Hematopoietic multipotent progenitor cell treated with erythropoietin and hydrocortisone succinate and interleukin-3 and kit ligand, for 17 days (in vitro differentiated cells): ENCODE measurements at regions not wholly inside any gene's neighbourhood (a gene's known extent, or its start where the extent isn't known, plus 50 kb on each side); places are given as distances from the start of the nearest gene placed in this dataset.
"Not testable (repeated sequence)": the region's sequence is repeated elsewhere in the genome, so short reads cannot be mapped to it uniquely, and the experiment has no call there.

Source experiments
- DNase-seq: peaks from one replicate; pipeline ENCODE4 v3.0.0-alpha.2; 2015; ENCODE audit warnings: low spot score

- no peak for DNase-seq
Observed at GRCh38 chr16:35751191-35751941, 2292.0 kb downstream of the TP53TG3F start.

- DNase-seq: no peak
Observed at GRCh38 chr16:35752012-35752772, 2292.8 kb downstream of the TP53TG3F start.

- no peak for DNase-seq
Observed at GRCh38 chr16:35752773-35753558, 2293.6 kb downstream of the TP53TG3F start.

GRCh38 chr16:35753559-35754390 is 2294.4 kb downstream of the TP53TG3F start:
- no peak for DNase-seq

- no peak for DNase-seq
Observed at GRCh38 chr16:35754391-35755369, 2295.3 kb downstream of the TP53TG3F start.

- no peak for DNase-seq
Observed at GRCh38 chr16:35788381-35788780, 2329.0 kb downstream of the TP53TG3F start.

GRCh38 chr16:35792516-35793285 is 2333.3 kb downstream of the TP53TG3F start:
- no peak for DNase-seq

- no peak for DNase-seq
Observed at GRCh38 chr16:35793601-35794000, 2334.2 kb downstream of the TP53TG3F start.

- DNase-seq: no peak
Observed at GRCh38 chr16:35794896-35795295, 2335.5 kb downstream of the TP53TG3F start.

GRCh38 chr16:35795361-35796029 is 2336.1 kb downstream of the TP53TG3F start:
- DNase-seq: no peak

GRCh38 chr16:35797811-35798210 is 2338.4 kb downstream of the TP53TG3F start:
- DNase-seq: no peak

GRCh38 chr16:35798885-35799426 is 2339.5 kb downstream of the TP53TG3F start:
- no peak for DNase-seq

GRCh38 chr16:35804465-35804864 is 2345.1 kb downstream of the TP53TG3F start:
- DNase-seq: not testable (repeated sequence)

- no peak for DNase-seq
Observed at GRCh38 chr16:35823342-35823741, 2363.9 kb downstream of the TP53TG3F start.

- no peak for DNase-seq
Observed at GRCh38 chr16:35841632-35842031, 2382.2 kb downstream of the TP53TG3F start.

GRCh38 chr16:35862242-35862641 is 2402.8 kb downstream of the TP53TG3F start:
- no peak for DNase-seq

GRCh38 chr16:35868630-35869029 is 2409.2 kb downstream of the TP53TG3F start:
- no peak for DNase-seq

- DNase-seq: no peak
Observed at GRCh38 chr16:35873472-35873871, 2414.1 kb downstream of the TP53TG3F start.

GRCh38 chr16:35881654-35882053 is 2422.2 kb downstream of the TP53TG3F start:
- DNase-seq: no peak
